Suprapubic skin (tissue), 4 donors: ENCODE measurements at regions not wholly inside any gene's neighbourhood (a gene's known extent, or its start where the extent isn't known, plus 50 kb on each side); places are given as distances from the start of the nearest gene placed in this dataset.

Source experiments
- DNase-seq, 2 donors: peaks; one replicate each; pipeline ENCODE4 v3.0.0-alpha.2; 2019; ENCODE audit warnings: low spot score in 2 of 2
- H3K27ac ChIP-seq: fragments of 200-600 bp; sonication (generic); one replicate; pipeline ENCODE4 v1.5.1; 2019
- H3K27me3 ChIP-seq: fragments of 200-600 bp; sonication (generic); one replicate; pipeline ENCODE4 v1.5.1; 2019
- H3K36me3 ChIP-seq: fragments of 200-600 bp; sonication (generic); one replicate; pipeline ENCODE4 v1.5.1; 2019
- H3K4me1 ChIP-seq: fragments of 200-600 bp; sonication (generic); one replicate; pipeline ENCODE4 v1.5.1; 2019
- H3K4me3 ChIP-seq: fragments of 200-600 bp; sonication (generic); one replicate; pipeline ENCODE4 v1.5.1; 2019; ENCODE audit warnings: mild to moderate bottlenecking
- H3K9me3 ChIP-seq: fragments of 200-600 bp; sonication (generic); one replicate; pipeline ENCODE4 v1.5.1; 2019
- EP300 ChIP-seq: sonication (generic); formaldehyde crosslinking; IDR thresholded peaks from one replicate; pipeline ENCODE4 v1.6.1; 2017; ENCODE audit warnings: antibody characterized with exemption
- POLR2A ChIP-seq, 2 donors: fragments of 450-650 bp; IDR thresholded peaks; one replicate each; pipeline ENCODE4 v1.6.1; 2017; ENCODE audit warnings: antibody characterized with exemption in 2 of 2, mild to moderate bottlenecking in 2 of 2, moderate library complexity in 2 of 2
- POLR2AphosphoS5 ChIP-seq, 3 donors: sonication (generic); formaldehyde crosslinking; IDR thresholded peaks; one replicate each; pipeline ENCODE4 v1.6.1; 2017; ENCODE audit warnings: antibody characterized with exemption in 3 of 3
- WGBS: methylation state at CpG from one replicate; pipeline ENCODE4 v1.1.5; 2018; 5-methylcytosine and 5-hydroxymethylcytosine counted together
- TF ChIP-seq, protein P1 (sequence below), 2 donors: fragments of 200-600 bp in 1 of 2; fragments of 450-650 bp in 1 of 2; sonication (generic) in 1 of 2; IDR thresholded peaks; one replicate each; pipeline ENCODE4 v1.5.1; 2016 to 2019; ENCODE audit warnings: antibody characterized with exemption in 2 of 2, mild to moderate bottlenecking in 1 of 2, moderate library complexity in 1 of 2

DNA sequence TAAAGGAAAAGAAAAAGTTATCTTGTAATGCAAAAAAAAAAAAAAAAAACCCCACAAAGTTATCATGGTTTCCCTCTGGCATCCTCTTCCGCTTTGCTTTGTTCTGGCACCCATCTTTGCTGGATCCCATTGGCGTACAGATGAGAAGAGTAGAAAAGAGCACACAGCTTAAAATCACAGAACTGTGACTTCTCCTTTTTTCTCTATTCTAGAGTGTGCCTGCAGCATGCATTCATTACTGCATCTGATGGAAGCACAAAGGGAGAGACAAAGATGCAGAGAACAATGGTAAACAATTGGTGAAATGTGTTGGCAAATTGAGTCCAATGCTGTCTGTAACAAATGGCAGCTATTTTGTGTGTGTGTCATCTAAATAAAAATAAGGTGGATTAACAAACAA, 440.8 kb upstream of the PIK3R1 start:
- TF ChIP-seq POLR2AphosphoS5 (IDR thresholded peaks at IDR 0.05), result no peak
- TF ChIP-seq POLR2A (IDR thresholded peaks at IDR 0.05), result no peak
- TF ChIP-seq, protein P1, sequence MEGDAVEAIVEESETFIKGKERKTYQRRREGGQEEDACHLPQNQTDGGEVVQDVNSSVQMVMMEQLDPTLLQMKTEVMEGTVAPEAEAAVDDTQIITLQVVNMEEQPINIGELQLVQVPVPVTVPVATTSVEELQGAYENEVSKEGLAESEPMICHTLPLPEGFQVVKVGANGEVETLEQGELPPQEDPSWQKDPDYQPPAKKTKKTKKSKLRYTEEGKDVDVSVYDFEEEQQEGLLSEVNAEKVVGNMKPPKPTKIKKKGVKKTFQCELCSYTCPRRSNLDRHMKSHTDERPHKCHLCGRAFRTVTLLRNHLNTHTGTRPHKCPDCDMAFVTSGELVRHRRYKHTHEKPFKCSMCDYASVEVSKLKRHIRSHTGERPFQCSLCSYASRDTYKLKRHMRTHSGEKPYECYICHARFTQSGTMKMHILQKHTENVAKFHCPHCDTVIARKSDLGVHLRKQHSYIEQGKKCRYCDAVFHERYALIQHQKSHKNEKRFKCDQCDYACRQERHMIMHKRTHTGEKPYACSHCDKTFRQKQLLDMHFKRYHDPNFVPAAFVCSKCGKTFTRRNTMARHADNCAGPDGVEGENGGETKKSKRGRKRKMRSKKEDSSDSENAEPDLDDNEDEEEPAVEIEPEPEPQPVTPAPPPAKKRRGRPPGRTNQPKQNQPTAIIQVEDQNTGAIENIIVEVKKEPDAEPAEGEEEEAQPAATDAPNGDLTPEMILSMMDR (IDR thresholded peaks at IDR 0.05), result no peak
- TF ChIP-seq EP300, result no peak
- Histone ChIP-seq H3K27ac (peak overlapping the region; percentile 76), H3K4me3 (no peak overlapping the region), H3K27me3 (no peaks in the 10 kb centered on the region), H3K4me1 (peaks cover 20% of the 10 kb centered on the region), H3K9me3 (no peaks in the 10 kb centered on the region), H3K36me3 (no peaks in the 10 kb centered on the region)
- no peak for DNase-seq
- 85% methylated on average over 2 of the region's 2 CpGs for WGBS

DNA sequence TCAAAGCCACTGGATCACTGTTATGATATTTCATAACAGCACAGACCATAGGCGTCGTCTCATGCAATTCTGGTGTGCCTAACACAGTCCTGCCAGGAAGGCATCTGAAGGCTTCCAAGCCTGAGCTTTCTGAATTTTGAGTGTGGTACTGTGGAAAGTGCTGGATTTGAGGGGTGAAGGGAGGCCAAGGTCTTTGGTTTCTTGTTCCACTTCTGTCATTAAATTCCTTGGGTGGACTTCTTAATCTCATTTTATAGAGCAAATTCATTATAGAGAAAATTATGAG, 441.3 kb upstream of the PIK3R1 start:
- peak overlapping the region; percentile 76 for H3K27ac ChIP-seq
- peaks cover 20% of the 10 kb centered on the region for H3K4me1 ChIP-seq
- DNase-seq, result no peak
- H3K4me3 ChIP-seq, result no peak overlapping the region
- WGBS, result 32% methylated on average over 2 of the region's 2 CpGs
- H3K9me3 ChIP-seq, result no peaks in the 10 kb centered on the region
- TF ChIP-seq, protein P1 (IDR thresholded peaks at IDR 0.05), result no peak
- no peak for TF ChIP-seq EP300
- TF ChIP-seq POLR2AphosphoS5 (IDR thresholded peaks at IDR 0.05), result no peak
- TF ChIP-seq POLR2A (IDR thresholded peaks at IDR 0.05), result no peak
- no peaks in the 10 kb centered on the region for H3K36me3 ChIP-seq
- H3K27me3 ChIP-seq, result no peaks in the 10 kb centered on the region

DNA sequence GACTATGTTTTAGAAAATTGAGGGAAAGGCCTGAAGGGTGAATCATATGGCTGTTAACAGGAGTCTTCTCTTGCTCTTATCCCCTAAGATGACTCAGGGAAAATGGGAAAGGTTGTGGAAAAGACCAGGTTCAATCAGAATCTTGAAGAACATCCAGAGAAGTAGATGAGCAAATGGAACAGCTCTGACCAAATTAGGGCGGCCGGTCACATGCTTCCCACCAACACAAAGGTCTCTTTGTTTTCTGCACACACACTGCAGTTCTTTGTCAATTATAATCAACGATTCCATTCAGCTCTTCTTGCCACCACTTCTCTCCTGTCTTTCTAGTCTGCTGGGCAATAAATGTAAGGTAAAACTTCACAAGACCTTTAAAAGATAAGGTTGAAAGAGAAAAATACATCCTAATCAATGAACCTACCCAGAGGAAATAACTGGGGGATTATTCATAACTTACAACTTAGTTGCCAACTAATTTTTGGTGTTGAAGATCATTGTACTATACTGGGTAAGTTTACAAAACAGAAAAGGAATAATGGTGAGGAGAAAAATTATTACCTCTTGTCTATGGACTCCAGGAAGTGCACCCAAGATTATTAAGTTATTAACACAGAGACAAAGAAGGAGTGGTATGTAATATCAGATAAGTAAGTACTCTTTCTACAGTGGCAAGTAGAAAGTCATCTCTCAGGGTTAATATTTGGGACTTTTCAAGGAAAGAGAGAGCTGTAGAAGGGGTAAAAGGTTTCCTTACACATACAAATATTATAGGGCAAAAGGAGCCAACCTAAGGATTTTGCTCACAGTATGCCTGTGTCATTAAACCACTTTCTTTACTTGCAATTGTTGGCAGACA, 441.9 kb upstream of the PIK3R1 start:
- no peak overlapping the region for H3K4me3 ChIP-seq
- peak overlapping the region; percentile 76 for H3K27ac ChIP-seq
- H3K9me3 ChIP-seq, result no peaks in the 10 kb centered on the region
- DNase-seq, result no peak
- no peaks in the 10 kb centered on the region for H3K36me3 ChIP-seq
- 74% methylated on average over 3 of the region's 3 CpGs for WGBS
- TF ChIP-seq, protein P1 (IDR thresholded peaks at IDR 0.05), result no peak
- TF ChIP-seq POLR2A (IDR thresholded peaks at IDR 0.05) (no peak), EP300 (no peak), POLR2AphosphoS5 (IDR thresholded peaks at IDR 0.05) (no peak)
- no peaks in the 10 kb centered on the region for H3K27me3 ChIP-seq
- H3K4me1 ChIP-seq, result peaks cover 20% of the 10 kb centered on the region

DNA sequence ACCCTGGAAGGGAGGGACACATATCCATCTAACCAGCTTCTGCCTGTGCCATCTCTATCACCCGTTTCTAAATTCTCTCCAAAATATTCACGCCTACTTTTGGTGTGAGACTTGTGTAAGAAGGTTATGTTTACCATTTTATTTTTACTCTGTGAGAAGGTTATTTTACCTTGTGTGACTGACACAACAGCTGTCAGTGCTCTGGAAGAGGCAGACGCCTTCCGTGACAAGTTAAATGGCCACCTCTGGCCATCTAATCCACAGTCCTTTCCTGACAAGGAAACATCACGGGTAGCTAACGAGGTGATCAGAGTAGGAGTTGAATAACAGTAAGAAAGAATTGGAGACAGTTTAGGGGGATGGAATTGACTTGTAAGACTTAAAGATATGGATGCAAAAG, 443.8 kb upstream of the PIK3R1 start:
- no peaks in the 10 kb centered on the region for H3K27me3 ChIP-seq
- no peaks in the 10 kb centered on the region for H3K36me3 ChIP-seq
- peaks cover 20% of the 10 kb centered on the region for H3K4me1 ChIP-seq
- H3K9me3 ChIP-seq, result no peaks in the 10 kb centered on the region
- no peak overlapping the region for H3K4me3 ChIP-seq
- 92% methylated on average over 6 of the region's 6 CpGs for WGBS
- no peak overlapping the region for H3K27ac ChIP-seq
- no peak for DNase-seq
- TF ChIP-seq, protein P1 (IDR thresholded peaks at IDR 0.05), result no peak
- TF ChIP-seq EP300 (no peak), POLR2A (IDR thresholded peaks at IDR 0.05) (no peak), POLR2AphosphoS5 (IDR thresholded peaks at IDR 0.05) (no peak)

DNA sequence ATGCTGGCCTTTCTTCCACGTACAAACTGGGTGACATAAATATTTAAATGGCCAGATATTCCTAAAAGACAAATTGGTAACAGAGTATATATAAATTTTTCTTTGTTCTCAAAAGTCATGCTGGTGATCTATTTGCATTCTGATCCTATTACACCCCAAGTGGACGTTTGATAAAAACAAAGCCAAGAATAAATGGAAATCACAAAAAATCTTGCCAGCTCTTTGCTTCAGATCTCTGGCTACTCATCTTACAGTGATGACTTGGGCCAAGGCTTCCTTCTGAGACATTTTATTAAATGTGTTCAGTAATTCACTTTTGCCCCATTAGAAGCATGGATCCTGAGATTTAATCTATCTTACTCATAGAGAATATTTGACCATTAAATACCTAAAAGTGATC, 444.3 kb upstream of the PIK3R1 start:
- 52% methylated on average over 2 of the region's 2 CpGs for WGBS
- Histone ChIP-seq H3K4me3 (no peak overlapping the region), H3K27me3 (no peaks in the 10 kb centered on the region), H3K36me3 (no peaks in the 10 kb centered on the region), H3K27ac (no peak overlapping the region), H3K9me3 (no peaks in the 10 kb centered on the region), H3K4me1 (peaks cover 20% of the 10 kb centered on the region)
- TF ChIP-seq POLR2A (IDR thresholded peaks at IDR 0.05), result no peak
- TF ChIP-seq EP300, result no peak
- TF ChIP-seq POLR2AphosphoS5 (IDR thresholded peaks at IDR 0.05), result no peak
- TF ChIP-seq, protein P1 (IDR thresholded peaks at IDR 0.05), result no peak
- DNase-seq, result no peak
